ENCODE measurements at regions not wholly inside any gene's neighbourhood (a gene's known extent, or its start where the extent isn't known, plus 50 kb on each side); places are given as distances from the start of the nearest gene placed in this dataset.

- TF ChIP-seq SMC3 (conservative IDR thresholded peaks at IDR 0.05; ENCODE audit: poor library complexity) (no peak), EZH2 (IDR thresholded peaks at IDR 0.05; ENCODE audit: borderline replicate concordance, insufficient read depth, low read length, poor library complexity, severe bottlenecking) (no peak), MXI1 (conservative IDR thresholded peaks at IDR 0.05; ENCODE audit: poor library complexity, severe bottlenecking) (no peak), EP300 (conservative IDR thresholded peaks at IDR 0.05; ENCODE audit: poor library complexity, severe bottlenecking) (no peak), TAF1 (IDR thresholded peaks at IDR 0.05; ENCODE audit: low read depth) (no peak)
These were observed 130.0 kb upstream of the SLC24A5 start for GRCh38 chr15:47990821-47991220.
